GM12878 (cell line): ENCODE measurements at regions not wholly inside any gene's neighbourhood (a gene's known extent, or its start where the extent isn't known, plus 50 kb on each side); places are given as distances from the start of the nearest gene placed in this dataset.

Source experiments
- BACH1 ChIP-seq: fragments of 450-650 bp; IDR thresholded peaks from 2 replicates; pipeline ENCODE4 v1.6.1; 2017; ENCODE audit warnings: mild to moderate bottlenecking, borderline replicate concordance
- MEF2A ChIP-seq: IDR thresholded peaks from 2 replicates; pipeline ENCODE4 v1.6.1; 2011; ENCODE audit warnings: low read depth, mild to moderate bottlenecking, low read length, moderate library complexity; ENCODE audit not compliant: insufficient read depth

DNA sequence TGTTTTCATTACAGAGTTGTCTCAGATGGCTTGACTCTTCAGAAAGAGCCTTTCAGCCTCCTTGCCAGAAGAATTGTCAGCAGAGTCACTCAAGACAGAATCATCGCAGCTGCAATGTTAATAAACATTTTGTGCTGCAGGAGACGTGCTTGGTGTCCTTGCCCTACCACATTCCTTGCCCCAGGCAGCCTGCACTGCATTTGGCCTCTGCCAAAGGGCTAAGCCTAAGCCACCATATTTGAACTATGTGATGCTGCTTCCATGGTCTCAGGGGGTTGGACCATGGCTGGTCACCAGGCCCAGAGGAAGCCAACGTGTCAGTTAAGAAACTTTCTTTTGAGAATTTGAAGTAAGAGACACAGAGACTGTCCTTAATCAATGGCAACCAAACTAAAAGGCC is 145.4 kb downstream of the ACTL7B start:
- TF ChIP-seq BACH1 (no peak), MEF2A (no peak)
